Neutrophil (primary cell): ENCODE measurements at regions not wholly inside any gene's neighbourhood (a gene's known extent, or its start where the extent isn't known, plus 50 kb on each side); places are given as distances from the start of the nearest gene placed in this dataset.

ENCODE experiments used
- H3K27ac ChIP-seq: fragments of 200-600 bp; sonication (generic); 2 replicates; pipeline ENCODE4 v1.5.1; 2016; ENCODE audit warnings: mild to moderate bottlenecking, moderate library complexity
- H3K27me3 ChIP-seq: fragments of 200-600 bp; sonication (generic); 2 replicates; pipeline ENCODE4 v1.6.0; 2016; ENCODE audit warnings: mild to moderate bottlenecking
- H3K36me3 ChIP-seq: fragments of 200-600 bp; sonication (generic); 2 replicates; pipeline ENCODE4 v1.5.1; 2017
- H3K4me1 ChIP-seq, 2 experiments: fragments of 200-600 bp in 1 of 2; sonication (generic) in 1 of 2; 1 replicate in 1 of 2; 2 replicates in 1 of 2; pipeline versions ENCODE4 v1.5.1 to v1.6.1; 2013 to 2016; ENCODE audit warnings: low read depth in 1 of 2, low read length in 1 of 2, mild to moderate bottlenecking in 1 of 2, moderate library complexity in 1 of 2; ENCODE audit not compliant: control insufficient read depth in 1 of 2, insufficient read depth in 1 of 2
- H3K4me3 ChIP-seq, 2 experiments: fragments of 200-600 bp in 1 of 2; sonication (generic) in 1 of 2; 1 replicate in 1 of 2; 2 replicates in 1 of 2; pipeline ENCODE4 v1.5.1; 2013 to 2016; ENCODE audit warnings: low read depth in 1 of 2, low read length in 1 of 2, mild to moderate bottlenecking in 1 of 2, moderate library complexity in 1 of 2
- H3K9me3 ChIP-seq: fragments of 200-600 bp; sonication (generic); 2 replicates; pipeline ENCODE4 v1.5.1; 2016
- TF ChIP-seq, protein P1 (sequence below): fragments of 200-600 bp; sonication (generic); IDR thresholded peaks from 2 replicates; pipeline ENCODE4 v1.5.1; 2016; ENCODE audit warnings: antibody characterized with exemption

DNA sequence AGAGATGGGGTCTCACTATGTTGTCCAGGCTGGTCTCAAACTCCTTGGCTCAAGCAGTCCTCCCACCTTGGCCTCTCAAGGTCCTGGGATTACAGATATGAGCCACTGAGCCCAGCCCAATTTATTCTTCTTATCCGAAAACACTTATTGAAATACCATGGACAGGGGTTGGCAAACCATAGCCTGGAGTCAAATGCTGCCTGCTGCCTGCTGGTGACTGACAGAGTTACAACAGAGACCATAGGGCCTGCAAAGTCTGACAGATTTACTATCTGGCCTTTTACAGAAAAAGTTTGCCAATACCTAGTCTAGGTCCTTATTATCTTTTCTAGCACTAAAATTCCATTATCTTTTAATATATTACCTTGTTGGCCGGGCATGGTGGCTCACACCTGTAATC is 87.1 kb upstream of the ZNF281 start:
- Histone ChIP-seq H3K36me3 (no peaks in the 10 kb centered on the region), H3K9me3 (no peaks in the 10 kb centered on the region), H3K27me3 (no peaks in the 10 kb centered on the region), H3K4me3 (no peak overlapping the region), H3K4me1 (peaks cover 5 to 8% of the 10 kb centered on the region in 2 experiments), H3K27ac (no peak overlapping the region)
- TF ChIP-seq, protein P1, sequence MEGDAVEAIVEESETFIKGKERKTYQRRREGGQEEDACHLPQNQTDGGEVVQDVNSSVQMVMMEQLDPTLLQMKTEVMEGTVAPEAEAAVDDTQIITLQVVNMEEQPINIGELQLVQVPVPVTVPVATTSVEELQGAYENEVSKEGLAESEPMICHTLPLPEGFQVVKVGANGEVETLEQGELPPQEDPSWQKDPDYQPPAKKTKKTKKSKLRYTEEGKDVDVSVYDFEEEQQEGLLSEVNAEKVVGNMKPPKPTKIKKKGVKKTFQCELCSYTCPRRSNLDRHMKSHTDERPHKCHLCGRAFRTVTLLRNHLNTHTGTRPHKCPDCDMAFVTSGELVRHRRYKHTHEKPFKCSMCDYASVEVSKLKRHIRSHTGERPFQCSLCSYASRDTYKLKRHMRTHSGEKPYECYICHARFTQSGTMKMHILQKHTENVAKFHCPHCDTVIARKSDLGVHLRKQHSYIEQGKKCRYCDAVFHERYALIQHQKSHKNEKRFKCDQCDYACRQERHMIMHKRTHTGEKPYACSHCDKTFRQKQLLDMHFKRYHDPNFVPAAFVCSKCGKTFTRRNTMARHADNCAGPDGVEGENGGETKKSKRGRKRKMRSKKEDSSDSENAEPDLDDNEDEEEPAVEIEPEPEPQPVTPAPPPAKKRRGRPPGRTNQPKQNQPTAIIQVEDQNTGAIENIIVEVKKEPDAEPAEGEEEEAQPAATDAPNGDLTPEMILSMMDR = no peak

DNA sequence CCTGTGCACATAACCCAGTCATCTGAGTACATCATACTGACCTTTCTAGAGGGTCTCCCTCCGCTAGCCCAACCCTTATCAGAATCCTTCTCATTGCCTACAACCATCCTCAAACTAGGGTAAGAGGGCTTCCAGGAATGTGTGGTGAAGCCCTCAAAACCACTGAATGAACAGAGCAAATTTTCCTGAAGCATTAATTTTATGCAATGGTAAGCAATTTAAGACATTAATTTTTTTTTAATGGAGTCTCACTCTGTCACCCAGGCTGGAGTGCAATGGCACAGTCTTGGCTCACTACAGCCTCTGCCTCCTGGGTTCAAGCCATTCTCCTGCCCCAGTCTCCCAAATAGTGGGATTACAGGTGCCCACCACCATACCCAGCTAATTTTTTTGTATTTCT is 86.1 kb upstream of the ZNF281 start:
- no peaks in the 10 kb centered on the region for H3K9me3 ChIP-seq
- no peaks in the 10 kb centered on the region for H3K27me3 ChIP-seq
- TF ChIP-seq, protein P1 = no peak
- H3K4me1 ChIP-seq = peaks cover 3 to 7% of the 10 kb centered on the region in 2 experiments
- no peak overlapping the region for H3K4me3 ChIP-seq
- no peaks in the 10 kb centered on the region for H3K36me3 ChIP-seq
- H3K27ac ChIP-seq = no peak overlapping the region

- Histone ChIP-seq H3K9me3 (no peaks in the 10 kb centered on the region), H3K27ac (no peak overlapping the region), H3K4me1 (peaks cover 5 to 6% of the 10 kb centered on the region in 2 experiments), H3K36me3 (no peaks in the 10 kb centered on the region), H3K27me3 (no peaks in the 10 kb centered on the region), H3K4me3 (no peak overlapping the region)
- TF ChIP-seq, protein P1 = no peak
Observed at GRCh38 chr1:200493344-200493743, 83.5 kb upstream of the ZNF281 start.

DNA sequence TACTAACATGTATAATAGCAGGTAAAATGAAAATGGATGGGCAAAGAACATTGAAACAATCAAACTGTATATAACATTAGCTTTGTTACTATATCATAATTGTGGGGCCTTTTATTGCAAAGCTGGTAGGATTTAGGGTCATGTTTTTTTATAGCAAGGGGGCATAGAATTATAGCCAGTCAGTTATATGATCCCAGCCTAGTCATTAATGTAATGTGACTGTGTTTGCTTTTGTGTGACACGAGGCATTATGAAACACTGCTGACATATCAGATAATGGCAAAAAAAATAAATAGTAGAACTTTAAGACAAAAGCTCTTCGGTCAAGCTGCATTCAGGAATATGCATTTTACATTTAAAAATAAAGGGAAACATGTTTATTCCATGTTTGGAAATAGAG is 81.3 kb upstream of the ZNF281 start:
- Histone ChIP-seq H3K4me3 (no peak overlapping the region), H3K36me3 (no peaks in the 10 kb centered on the region)
- TF ChIP-seq, protein P1 = no peak

GRCh38 chr1:200490183-200490582 is 80.3 kb upstream of the ZNF281 start:
- Histone ChIP-seq H3K4me1 (peaks cover 5 to 6% of the 10 kb centered on the region in 2 experiments), H3K27me3 (no peaks in the 10 kb centered on the region), H3K4me3 (no peak overlapping the region), H3K9me3 (no peaks in the 10 kb centered on the region), H3K36me3 (no peaks in the 10 kb centered on the region), H3K27ac (no peak overlapping the region)
- TF ChIP-seq, protein P1 = no peak

More for the DNA sequence above, 81.3 kb upstream of the ZNF281 start:
- Histone ChIP-seq H3K27ac (no peak overlapping the region), H3K27me3 (no peaks in the 10 kb centered on the region), H3K9me3 (no peaks in the 10 kb centered on the region), H3K4me1 (peaks cover 5 to 6% of the 10 kb centered on the region in 2 experiments)
